ENCODE measurements at regions not wholly inside any gene's neighbourhood (a gene's known extent, or its start where the extent isn't known, plus 50 kb on each side); places are given as distances from the start of the nearest gene placed in this dataset.
"Not testable (repeated sequence)": the region's sequence is repeated elsewhere in the genome, so short reads cannot be mapped to it uniquely, and the experiment has no call there.

DNA sequence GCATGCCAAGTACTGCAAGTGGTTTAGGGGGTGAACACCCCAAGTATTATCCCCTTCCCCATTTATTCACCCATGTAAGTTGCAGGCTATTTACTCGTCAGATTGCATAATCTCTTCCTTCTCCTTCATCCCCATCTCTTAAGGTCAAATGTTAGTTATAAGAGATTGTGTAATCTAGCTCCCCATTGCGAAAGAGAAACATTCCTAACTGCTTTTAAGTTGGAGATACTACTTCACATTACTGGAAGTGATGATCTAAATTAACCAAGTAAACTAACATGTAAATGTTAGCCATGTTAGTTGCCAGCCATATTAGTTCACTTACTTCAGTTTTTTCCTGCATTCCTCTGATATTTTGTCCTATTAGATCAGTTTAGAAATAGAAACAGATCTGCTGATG lies 262.3 kb downstream of the TAF11L14 start:
- no peak for DNase-seq

- no peak for DNase-seq
These were observed 263.5 kb downstream of the TAF11L14 start for GRCh38 chr5:17897776-17898175.

GRCh38 chr5:17898766-17899165 lies 264.5 kb downstream of the TAF11L14 start:
- no peak for DNase-seq

DNA sequence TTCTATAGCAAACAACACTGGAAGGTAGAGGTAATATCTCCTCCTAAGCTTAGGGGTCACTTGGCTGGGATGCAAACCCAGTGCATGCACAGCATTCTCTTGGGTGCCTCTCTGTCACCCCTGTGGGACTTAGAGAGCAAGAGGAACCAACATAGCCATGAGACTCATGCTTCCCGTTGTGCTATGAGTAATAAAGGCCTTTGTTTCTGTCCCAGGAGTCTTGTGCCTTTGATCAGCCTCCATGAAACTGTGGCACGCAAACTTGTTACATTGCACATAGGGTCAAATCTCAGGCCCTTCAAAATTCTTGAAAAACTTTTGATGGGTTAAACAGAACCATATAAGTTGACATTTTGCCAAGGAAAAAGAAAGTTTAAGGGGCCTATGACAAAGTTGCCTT lies 272.8 kb downstream of the TAF11L14 start:
- DNase-seq, result no peak

- DNase-seq, result no peak
These were observed 276.1 kb downstream of the TAF11L14 start for GRCh38 chr5:17910318-17910717.

DNA sequence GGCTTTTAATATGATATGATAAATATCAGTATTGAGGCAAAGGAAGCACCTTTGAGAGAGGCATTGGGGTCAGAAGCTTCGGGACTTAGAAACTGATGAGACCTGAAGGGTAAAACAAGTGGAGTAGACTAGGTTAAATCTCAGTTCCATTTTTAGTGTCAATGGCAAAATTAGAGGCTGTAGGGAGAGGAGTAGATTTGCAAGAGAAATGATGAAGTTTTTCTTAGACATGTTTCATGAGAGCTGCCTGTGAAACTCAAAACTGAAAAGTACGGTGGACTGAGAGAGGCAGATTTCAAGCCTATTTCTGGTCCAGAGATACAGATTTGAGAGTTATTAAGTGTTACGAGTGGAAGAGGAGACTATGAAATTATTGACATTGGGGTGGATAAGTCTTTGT lies 278.5 kb downstream of the TAF11L14 start:
- DNase-seq, result no peak

DNA sequence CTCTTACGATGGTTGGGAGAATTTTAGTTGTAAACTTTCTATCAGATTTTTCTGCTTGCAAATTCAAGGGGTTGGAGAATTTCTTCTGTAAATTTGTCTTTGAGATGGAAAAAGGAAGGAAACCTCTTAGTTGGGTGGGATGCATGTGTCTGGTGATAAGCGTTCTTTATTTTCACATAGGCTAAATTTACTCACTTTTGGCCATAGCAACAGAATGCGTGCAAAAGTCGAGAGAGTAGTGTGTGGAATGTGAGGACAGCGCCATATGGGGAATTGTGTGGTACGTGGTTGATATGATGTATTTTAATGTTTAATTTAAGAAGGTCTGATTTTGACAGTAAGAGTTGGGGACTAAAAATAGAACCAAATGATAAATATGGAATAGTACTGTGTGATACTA lies 282.2 kb downstream of the TAF11L14 start:
- no peak for DNase-seq

DNA sequence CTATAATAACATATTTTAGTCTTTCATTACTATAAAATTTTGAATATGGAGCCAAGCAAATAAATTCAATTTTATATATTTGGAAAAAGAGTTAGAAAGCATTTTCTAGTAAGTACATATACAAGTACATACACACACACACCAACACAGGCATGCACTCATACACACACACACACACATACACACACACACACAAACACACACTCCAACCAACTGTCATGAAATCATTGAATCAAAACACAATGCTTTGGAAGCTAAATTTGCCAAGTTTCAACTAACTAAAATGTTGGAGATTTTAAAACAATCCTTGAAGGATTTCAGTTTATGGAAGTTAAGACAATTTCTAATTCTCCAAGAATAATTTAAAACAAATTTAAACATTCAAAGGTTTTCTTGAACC lies 283.2 kb downstream of the TAF11L14 start:
- DNase-seq, result no peak

DNA sequence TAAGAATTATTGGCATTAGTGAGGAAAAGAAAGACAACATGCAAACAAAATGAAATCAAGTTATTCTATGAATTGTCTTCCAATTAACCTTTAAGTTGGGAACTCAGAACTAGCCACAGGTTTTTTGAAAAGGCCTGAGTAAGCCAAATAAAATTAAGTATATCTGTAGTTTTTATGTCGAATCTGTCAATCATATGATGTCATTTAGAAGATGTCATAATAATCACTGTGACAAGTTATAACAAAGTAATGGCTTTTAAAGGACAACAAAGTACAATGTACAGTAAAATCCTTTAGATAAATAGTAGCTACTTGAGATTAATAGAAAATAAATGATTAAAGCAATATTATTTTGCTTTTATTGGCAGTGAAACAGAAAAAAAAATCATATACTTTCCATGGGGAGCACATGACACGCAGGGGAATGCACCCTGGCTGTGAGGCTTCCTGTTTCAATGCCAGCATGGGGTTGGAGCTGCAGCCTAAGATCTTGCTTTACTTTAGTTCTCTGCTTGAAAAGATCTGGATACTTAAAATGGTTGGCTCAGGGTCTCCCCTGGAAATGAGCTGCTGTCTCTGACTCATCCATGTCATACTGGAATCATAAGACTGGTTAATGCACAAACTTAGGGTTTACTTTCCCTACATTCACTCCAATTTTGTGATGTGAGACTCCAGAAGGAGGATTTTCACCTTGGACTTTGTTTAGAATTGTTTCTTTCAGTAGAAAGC lies 284.3 kb downstream of the TAF11L14 start:
- DNase-seq, result no peak

- DNase-seq, result no peak
These were observed 291.0 kb downstream of the TAF11L14 start for GRCh38 chr5:17925276-17925675.

DNA sequence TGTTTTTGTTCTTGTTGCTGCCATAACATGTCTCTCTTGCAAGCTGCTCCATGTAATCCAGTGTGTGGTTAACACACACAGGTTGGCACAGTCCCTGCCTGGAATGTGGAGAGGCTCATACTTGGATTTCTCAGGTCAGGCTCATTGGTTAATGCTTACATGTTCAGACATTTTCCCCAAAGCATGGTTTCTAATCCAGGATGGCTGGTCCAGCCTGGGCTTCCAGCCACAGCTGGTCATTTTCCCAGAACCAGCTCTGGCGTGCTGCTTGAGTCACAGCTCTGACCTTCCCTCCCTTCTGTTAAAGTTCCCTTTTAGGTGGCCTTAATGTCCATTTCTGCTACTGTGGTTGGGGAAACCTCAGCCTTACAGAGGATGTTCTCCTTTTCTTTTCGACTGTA lies 294.3 kb downstream of the TAF11L14 start:
- DNase-seq, result no peak

DNA sequence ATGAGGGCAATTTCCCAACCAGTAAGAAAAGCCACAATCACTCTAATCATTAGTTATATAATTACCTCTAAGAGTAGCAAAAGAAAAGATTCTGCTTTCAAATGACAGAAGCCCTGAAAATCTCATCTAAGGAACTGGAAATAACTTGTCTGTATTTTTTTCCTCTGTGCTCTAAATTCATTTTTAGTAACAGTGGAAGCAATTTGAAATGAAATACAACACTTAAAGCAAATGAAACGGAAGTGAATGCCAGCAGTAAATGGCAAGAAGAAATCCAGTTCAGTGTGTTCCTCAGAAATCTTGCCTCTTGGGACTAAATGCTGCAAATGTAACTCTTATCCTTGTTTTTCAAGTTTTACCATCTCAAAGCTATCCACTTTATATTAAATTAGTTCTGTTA lies 294.9 kb downstream of the TAF11L14 start:
- no peak for DNase-seq

DNA sequence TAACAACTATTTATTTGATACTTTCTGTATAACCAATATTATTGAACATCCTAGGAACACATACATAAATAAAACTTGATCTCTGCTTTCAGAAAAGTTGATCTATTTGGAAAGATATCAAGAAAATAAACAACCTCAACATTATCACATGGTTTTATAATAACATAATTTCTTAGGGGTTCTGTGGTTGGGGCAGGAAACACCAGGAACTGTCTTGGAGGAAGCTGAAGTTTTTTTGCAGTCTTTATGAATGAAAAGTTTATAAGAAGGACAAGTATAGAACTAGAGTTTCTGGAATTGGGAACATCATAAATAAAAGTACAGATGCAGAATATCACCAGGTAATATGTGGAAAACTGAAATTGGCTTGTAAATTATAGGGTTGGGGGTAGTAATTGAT lies 296.1 kb downstream of the TAF11L14 start:
- DNase-seq, result no peak

- no peak for DNase-seq
These were observed 309.8 kb downstream of the TAF11L14 start for GRCh38 chr5:17944046-17944445.

- DNase-seq, result no peak
These were observed 312.8 kb downstream of the TAF11L14 start for GRCh38 chr5:17947029-17947428.

- no peak for DNase-seq
These were observed 317.3 kb downstream of the TAF11L14 start for GRCh38 chr5:17951392-17952169.

DNA sequence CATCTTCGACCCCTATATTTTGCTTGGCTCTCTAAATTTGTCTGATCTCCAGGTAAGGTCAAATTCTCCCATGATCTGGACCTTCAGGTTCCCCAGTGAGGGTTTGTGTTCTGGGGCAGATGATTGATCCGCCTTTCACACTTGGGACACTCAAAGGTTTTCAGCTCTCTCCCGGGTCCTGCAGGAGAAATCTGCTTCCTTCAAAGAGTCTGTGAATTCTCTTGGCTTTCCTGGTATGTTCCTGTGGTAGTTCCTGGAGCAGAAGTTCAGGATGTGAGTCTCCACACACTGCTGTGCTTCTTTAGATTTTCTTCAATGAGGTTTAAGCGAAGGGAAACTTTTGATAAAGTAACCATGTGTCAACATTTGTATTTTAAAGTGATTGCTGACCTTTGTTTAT lies 318.0 kb downstream of the TAF11L14 start:
- no peak for DNase-seq

DNA sequence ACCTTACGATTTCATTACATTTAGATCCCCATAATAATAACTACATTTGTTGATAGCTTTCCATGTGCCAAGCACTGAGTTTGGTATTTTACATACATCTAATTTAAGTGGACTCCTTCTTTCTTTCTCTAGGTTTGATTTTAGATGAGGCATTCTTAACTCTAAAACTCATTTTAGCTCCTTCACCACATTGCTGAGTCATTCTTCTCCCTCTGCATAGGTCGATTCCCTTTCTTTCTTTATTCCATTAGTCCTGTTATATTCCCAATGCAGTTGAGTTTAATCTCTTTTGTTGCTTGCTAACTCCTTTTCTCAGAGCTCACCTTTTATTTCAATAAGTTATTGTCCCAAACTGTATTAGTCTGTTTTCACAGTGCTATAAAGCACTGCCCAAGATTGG lies 329.8 kb downstream of the TAF11L14 start:
- no peak for DNase-seq

DNA sequence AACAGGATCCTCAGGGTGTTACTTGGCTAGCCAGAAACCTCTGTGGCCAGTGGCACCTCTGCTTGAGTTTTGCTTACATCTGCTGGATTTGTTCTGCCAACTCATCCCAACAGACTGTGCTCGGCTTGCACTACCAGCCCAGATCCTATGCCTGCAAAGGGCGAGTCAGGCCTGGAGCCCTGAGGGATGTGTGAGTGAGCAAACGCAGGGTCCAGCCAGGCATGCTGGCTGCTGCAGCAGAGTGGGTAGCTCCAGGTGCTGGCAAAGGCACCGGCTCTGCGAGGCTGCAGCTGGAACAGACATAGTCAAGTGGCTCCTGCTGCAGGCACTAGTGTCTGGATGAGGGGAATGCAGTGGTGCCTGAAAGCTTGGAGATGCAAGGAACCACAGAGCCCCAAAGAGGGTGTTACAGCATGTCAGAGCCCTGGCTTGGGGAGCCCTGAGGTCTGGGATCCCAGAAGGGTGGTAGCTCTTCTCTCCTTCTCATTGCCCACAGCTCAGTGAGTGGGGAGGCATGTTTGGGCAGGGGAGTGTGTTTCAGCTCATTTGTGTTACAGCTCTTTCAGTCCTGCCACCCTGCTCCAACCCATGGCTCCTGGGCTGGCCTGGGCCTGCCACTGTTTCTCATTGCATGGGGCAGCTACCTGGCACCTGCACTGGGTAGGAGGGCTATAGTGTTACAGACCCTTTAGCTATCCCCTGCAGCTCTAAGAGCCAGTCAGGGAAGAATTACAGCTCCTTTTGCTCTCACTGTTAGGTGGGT lies 332.6 kb downstream of the TAF11L14 start:
- DNase-seq, result no peak

GRCh38 chr5:17976404-17976803 lies 342.1 kb downstream of the TAF11L14 start:
- DNase-seq, result no peak

GRCh38 chr5:17978954-17979353 lies 344.7 kb downstream of the TAF11L14 start:
- DNase-seq, result no peak

DNA sequence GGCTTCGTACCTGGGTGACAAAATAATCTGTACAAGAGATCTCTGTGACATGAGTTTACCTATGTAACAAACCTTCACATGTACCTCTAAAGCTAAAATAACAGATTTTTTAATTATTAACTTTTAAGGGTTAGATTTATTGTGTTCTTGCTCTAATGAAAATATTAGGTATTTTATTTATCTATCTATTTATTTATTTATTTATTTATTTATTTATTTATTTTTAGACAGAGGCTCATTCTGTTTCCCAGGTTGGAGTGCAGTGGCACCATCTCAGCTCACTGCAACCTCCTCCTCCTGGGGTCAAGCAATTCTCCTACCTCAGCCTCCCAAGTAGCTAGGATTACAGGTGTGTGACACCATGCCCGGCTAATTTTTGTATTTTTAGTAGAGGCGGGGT lies 348.4 kb downstream of the TAF11L14 start:
- DNase-seq, result not testable (repeated sequence)

GRCh38 chr5:17989036-17989435 lies 354.8 kb downstream of the TAF11L14 start:
- DNase-seq, result no peak

All from NCI-H2029 (cell line).